Stimulated activated naive CD8-positive, alpha-beta T cell treated with anti-CD3 and anti-CD28 coated beads, Interleukin-15, Interleukin-2, amounts not matched to agents 100 U/mL and 50 U/mL, for 24 hours (primary cell): ENCODE measurements at regions not wholly inside any gene's neighbourhood (a gene's known extent, or its start where the extent isn't known, plus 50 kb on each side); places are given as distances from the start of the nearest gene placed in this dataset.
"Not testable (repeated sequence)": the region's sequence is repeated elsewhere in the genome, so short reads cannot be mapped to it uniquely, and the experiment has no call there.

Experiments used
- ATAC-seq: fragments of 150-1000 bp; cut with Tn5 transposase; one replicate; pipeline ENCODE4 v1.10.0; 2021
- DNase-seq: peaks from one replicate; pipeline ENCODE4 v3.0.0; 2021

DNA sequence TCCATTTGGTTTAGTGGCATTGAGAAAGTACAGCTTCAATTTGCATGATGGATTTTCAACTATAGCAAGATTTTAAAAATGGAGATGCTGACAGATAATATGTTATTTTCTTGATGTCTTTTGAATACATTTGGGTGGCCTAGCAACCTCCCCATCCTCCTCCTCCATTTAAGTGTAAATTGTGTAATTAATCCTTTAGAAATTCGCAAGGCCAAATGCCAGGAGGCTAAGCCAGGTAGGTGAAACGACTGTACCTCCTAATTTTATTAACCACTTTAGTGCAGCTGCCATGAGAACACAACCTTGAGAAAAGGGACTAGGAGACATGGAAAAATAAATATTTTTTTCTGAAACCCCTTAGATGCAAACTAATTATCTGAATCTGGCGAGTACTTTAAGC lies 248.8 kb downstream of the MRPS30 start:
- DNase-seq (no peak), ATAC-seq (no peak)

DNA sequence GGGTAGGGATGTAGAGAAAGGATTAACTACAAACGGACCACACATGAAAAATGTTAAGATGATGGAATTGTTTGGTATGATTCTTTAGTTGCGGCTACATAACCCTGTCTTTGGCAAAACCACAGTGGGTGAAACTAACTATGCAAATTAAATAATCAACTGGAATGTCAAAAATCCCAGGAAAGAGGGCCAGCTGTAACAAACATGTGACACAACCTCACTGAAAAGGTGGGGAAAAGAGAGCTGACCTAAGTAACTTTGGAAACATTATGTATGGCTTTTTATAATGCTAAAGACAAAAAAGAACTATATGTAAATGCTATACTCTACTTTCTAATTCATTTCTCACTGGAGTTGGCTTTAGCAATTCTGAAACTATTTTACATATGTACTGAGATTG lies 252.0 kb downstream of the MRPS30 start:
- ATAC-seq: no peak
- no peak for DNase-seq

DNA sequence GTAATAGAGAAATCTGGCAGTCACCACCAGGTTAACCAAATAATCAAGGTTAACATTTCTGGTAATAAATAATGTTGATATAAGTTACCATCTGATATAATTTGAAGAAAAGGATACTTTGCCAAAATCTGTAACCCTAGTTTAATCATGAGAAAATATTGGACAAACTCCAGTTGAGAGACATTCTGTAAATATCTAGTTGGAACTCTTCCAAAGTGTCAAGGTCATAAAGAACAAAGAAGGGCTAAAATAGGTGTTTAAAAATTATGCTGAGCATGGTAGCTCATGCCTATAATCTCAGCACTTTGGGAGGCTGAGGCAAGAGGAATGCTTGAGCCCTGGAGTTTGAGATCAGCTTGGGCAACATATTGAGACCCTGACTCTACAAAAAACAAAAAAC lies 253.3 kb downstream of the MRPS30 start:
- DNase-seq (no peak), ATAC-seq (no peak)

DNA sequence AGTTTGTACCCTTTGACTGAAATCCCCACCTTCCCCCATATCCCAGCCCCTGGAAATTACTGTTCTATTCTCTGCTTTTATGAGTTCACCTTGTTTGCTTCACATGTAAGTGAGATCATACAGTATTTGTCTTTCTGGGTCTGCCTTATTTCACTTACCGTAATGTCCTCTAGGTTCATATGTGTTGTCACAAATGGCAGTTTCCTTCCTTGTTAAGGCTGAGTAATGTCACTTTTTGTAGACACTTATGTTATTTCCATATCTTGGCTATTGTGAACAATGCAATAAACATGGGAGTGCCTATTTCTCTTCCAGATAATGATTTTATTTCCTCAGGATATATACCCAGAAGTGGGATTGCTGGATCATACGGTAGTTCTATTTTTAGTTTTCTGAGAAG lies 272.3 kb downstream of the MRPS30 start:
- no peak for ATAC-seq
- no peak for DNase-seq

DNA sequence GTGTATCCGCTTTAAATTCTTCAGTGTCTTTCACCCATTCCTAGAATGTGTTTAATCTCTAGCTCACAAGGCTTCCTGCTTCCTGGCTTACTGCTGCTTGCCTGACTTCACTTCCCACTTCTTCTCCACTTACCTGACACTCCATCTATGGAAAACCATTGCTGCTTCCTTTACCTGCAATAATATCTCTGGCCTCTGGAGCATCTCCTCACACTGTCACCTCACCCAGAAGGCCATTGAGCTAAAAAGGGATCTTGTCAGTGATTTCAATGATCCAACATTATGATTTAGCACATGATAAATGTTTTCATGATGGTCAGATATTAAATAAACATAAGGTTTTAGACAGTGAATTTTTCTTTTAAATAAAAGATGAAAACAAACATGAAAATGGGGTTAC lies 281.1 kb downstream of the MRPS30 start:
- no peak for ATAC-seq
- no peak for DNase-seq

DNA sequence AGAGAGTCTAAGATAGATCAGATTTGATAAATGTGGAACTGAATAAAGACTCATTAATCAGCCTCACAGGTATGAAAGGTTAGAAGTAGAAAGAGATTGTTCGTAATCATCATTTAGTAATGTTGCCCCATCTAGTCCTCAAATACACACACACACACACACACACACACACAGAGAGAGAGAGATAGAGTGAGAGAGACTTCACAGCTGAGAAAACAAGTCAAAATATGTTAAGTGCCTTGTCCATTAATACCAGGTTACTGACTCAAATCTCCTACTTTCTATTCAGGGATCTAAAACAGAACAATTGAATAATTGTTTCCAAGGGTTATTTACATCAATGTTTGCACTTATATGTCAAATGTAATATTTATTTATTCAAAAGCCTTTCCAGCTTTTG lies 284.6 kb downstream of the MRPS30 start:
- no peak for ATAC-seq
- DNase-seq: no peak

DNA sequence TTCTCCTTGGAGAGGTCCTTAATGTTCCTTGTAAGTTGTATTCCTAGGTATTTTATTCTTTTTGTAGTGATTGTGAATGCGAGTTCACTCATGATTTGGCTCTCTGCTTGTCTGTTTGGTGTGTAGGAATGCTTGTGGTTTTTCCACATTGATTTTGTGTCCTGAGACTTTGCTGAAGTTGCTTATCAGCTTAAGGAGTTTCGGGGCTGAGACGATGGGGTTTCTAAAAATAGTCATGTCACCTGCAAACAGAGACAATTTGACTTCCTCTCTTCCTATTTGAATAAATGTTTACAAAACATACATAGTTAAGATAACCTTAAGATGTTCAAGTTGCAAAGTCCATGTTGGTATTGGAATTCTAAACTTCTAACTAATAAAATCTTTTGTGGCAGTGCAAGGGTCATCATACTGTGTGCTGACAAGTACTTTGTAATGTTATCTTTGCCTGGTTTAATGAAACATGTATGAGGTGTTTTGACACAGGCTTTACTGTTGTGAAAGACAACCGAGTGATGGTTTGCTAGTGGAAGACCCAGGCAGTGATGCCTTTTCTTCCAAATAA lies 286.2 kb downstream of the MRPS30 start:
- no peak for DNase-seq
- no peak for ATAC-seq

DNA sequence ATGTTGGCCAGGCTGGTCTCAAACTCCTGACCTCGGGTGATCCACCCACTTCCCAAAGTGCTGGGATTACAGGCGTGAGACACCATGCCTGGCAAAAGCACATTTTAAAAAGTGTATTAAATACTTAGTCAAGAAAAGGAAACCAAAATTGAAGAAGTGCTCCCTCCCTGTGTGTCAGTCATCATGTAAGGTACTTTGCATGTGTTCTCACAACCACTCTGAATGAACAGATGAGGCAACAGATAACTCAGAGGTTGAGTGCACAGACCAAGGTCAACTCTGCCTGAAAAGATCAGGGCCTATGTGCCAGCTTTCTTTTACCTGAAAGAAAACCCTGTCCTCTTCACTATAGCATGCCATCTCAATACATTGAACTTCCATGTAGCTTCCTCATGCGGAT lies 289.7 kb downstream of the MRPS30 start:
- DNase-seq (no peak), ATAC-seq (no peak)

DNA sequence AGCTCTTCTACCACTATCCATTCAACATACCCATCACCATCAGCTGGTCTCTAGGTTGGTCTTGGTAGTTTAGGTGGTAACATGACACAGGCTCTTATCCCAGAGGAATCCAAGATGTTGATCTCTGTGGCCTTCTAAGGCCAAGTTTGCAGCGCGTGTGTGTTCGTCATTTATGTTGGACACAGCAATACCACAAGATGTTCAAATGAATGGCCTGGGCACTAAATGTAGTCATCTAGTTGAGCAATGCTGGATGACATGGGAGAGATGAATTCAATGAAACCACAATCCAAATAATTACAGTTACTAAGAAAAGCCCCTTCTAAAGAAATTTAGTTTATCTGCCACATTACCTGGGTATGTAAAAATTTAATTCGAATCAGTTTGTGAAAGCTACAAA lies 292.4 kb downstream of the MRPS30 start:
- ATAC-seq (no peak), DNase-seq (no peak)

DNA sequence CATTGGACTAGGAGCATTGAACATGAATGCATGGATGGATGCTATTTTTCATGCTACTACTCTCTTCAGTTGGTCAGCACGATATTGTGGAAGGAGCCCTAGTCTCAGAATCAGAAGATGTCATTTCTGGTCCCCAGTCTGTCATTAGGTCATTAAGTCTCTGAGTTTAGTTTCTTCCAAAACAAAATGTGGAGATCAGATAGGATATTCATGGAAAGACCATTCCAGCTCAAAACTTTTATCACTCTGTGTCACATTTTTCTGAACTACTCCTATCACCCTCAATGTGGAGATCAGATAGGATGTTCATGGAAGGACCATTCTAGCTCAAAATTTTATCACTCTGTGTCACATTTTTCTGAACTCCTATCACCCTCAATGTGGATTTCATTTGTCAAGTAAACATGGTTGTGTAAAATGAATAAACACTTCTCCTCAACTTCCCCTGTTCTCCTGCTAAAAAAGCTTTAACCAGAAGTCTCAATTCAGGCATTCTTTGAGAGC lies 296.8 kb downstream of the MRPS30 start:
- ATAC-seq (no peak), DNase-seq (no peak)

DNA sequence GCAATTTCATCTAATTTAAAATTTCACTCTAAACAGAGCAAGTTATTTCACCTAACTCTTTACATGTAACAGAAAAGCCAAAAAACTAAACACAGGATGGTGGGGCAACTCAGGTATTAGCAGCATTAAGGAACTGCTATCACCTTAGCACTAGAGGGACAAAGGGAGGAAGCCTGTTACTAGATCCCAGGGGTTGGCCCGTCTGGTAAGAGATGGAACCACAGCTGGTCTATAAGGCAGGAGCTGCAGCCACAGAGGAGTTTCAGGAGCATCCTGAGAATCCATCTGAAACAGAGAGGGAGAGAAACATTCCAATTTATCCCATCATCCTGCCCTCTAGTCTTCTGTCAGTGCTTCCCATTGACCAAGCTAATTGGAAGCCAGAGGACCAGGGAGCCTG lies 300.3 kb downstream of the MRPS30 start:
- DNase-seq: no peak
- ATAC-seq: no peak

DNA sequence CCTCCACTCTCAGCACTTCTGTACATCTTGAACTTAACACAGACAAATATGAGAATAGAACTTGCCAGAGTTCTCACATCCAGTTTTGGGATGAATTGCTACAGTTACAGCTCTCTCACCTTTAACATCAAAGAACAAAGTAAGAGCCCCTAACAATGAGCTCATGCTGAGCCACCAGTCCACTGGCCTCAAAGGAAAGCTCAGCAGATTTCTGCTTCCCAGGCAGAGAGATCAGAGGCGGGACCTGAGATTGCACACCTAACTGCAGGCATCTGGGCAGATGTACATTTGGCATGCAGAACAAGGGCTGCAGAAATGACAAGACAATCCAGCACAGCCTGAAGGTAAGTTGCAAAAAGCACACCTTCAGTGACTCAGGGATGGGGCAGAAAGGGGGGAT lies 300.9 kb downstream of the MRPS30 start:
- ATAC-seq: no peak
- DNase-seq: no peak

DNA sequence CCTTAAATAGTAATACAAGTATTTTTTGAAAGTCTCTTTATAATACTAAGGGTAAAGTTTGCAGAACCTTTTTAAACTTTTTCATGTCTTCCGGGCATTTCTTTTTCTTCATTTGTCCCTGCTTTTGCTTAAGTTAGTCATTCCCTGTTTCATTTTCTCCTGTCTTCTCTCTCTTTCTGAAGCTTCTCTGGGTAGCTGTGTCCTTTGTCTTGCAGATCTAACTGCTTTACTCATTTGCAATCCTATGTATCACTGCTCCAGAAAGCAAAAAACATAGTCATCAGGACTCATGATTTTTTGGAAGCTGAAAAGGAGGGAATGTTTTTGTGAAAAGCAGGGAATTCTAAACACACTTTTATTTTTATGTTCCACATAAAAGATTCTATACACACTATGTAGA lies 301.7 kb downstream of the MRPS30 start:
- DNase-seq (no peak), ATAC-seq (no peak)

DNA sequence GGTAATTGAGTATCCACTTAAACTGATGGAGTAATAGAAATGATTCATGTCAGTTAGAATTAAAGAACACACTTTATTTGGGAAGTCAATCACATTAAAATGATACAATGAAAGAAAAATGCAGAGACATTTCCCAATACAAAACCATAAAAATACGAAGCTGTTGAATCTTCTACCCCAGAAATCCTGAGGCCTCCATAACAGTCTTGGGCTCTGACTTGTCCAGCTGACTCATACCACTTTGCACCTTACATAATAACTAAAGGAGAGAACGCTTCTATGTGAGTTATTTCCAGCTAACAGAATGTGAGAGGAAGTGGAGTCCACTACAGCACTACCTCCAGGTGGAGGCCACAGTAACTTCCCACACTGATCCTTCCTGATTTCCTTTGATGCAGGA lies 305.0 kb downstream of the MRPS30 start:
- DNase-seq: no peak
- no peak for ATAC-seq

DNA sequence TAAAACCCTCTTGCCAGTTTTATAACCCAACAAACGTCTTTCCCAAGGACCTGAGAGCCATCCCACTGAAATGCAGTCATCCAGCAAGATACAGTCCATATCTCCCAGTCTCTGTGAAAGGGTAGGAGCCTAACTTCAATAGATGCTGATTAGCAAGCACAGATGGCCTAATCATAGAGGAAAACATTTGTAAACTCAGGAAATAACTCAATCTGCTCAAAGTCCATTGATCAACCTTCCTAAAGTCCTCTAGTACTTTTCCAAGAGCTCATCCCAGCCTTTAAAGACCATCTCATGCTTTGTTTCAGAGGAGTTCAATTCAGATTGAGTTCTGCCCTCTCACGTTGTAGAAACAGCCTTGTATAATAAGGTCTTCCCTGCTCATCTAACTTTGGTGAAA lies 324.2 kb downstream of the MRPS30 start:
- DNase-seq: no peak
- no peak for ATAC-seq

DNA sequence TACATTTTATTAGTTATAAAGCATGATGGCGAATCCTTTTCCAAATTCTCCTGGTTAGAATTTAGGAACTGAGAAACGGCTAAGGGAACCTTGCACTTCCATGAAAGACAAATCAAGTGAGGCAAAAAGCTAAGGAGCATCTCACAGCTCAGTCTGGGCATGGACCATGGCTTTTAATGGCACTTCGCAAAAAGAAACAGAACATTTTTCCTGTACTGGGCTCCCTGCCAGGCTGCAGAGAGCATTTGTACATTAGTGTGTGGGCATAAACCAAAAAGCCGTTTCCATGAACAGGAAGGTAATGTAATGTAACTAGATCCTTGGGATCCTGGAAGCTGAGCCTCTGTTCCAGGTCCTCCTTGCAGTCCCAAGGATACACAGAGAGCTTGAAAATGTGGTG lies 354.2 kb downstream of the MRPS30 start:
- no peak for ATAC-seq

DNA sequence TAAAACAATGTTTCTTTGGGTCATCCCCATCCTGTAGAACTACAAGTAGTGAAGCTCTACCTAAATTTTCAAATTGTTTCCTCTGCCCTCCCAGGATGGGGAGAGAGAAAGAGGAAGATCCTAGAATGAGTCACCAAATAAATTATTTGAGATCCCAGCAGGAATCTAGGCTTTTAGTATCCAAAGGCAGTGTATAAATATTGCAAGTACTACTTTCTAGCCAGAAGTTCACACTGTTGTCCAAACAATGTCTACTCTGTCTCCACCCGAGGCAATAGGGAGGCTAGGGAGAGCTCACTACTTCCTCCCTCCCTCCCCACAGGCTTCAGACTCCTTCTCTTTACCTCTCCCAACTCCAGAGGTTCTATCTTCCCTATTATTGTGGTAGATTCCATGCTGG lies 362.8 kb downstream of the MRPS30 start:
- ATAC-seq (no peak), DNase-seq (no peak)

More for the DNA sequence above, 354.2 kb downstream of the MRPS30 start:
- no peak for DNase-seq

DNA sequence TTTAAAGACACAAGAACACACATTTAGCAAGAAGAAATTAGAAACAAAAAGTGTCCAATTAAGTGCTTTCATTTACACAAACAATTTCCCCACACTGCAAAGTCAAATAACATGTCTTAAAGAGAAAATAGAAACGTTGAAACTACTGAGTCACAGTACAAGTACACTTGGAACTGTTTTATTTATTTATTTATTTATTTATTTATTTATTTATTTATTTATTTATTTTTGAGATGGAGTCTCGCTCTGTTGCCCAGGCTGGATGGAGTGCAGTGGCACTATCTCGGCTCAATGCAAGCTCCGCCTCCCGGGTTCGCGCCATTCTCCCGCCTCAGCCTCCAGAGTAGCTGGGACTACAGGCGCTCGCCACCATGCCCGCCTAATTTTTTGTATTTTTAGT lies 363.9 kb downstream of the MRPS30 start:
- ATAC-seq, DNase-seq: not testable (repeated sequence)

DNA sequence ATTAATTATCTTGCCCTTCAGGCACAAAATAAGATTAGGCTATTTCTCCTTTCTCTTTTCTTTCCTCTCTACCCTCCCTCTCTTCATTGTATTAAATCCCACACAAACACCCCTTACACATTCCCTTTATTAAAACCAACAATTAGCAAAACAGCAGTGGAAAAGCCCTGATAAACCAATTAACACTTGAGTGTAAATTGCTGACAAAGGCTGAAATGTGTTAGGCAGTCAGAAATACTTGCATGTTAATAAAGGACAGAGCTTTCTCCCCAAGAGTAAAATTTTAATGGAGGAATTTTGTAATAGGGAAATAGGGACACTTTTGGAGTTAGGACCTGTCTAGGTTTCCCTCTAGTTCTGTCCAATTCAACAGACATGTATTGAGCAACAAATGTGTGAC lies 370.9 kb downstream of the MRPS30 start:
- no peak for DNase-seq
- no peak for ATAC-seq

DNA sequence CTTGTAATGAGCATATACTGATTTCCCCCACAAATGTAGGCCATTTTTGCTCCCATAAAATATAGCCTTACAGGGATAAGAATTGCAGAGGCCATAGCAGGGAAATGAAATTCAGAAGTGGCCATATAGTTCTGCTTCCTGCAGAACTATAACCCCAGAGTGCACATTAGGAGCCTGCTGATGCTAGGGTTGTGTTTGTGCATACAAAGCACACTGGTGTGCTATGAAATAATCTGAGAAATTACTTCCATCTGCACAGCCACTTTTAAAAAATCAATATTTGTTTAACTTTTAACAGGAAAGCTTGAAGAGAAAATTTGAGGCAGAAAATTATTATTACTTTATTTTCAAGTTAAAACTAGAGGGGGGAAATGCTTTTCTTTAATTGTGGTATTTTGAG lies 380.3 kb downstream of the MRPS30 start:
- no peak for DNase-seq
- ATAC-seq: no peak

DNA sequence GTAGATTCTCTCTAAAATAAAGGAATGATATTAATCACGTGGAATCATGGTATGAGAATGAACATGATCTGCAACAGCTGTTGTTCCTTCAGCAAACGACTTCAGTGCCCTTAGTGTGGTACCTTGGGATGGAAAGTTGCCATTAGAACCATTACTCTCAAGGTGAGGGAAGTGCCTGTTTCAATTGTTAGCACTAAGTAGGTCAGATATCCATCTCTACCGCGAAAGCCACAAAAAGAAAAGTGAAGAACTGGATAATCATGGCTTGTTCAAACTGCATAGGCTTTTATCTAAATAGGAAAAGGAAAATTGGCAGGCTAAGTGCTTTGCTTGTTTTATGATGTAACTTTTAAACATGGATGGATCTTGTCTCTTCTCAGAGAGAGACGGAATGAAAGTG lies 380.7 kb downstream of the MRPS30 start:
- no peak for DNase-seq
- ATAC-seq: no peak

DNA sequence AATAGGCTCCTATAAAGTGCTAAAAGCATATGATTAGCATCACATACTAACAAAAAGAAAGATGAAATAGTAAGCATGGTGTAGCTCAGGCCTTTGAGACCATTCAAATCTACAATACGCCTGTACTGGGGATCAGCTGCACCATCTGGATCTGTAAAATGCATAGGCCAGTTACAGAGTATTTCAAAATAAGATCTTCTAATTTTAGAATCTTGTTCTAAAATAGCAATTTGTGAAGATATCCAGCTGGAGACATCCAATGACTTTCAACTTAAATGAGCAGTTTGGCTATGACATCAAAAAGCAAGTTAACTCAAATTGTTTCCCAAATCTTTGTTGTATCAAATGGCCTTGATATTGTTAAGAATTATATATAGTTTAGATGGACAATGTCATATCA lies 386.3 kb downstream of the MRPS30 start:
- ATAC-seq: no peak
- DNase-seq: no peak
